Endodermal cell (in vitro differentiated cells): ENCODE measurements at regions not wholly inside any gene's neighbourhood (a gene's known extent, or its start where the extent isn't known, plus 50 kb on each side); places are given as distances from the start of the nearest gene placed in this dataset.

Experiments
- DNase-seq: peaks from one replicate; pipeline ENCODE4 v3.0.0-alpha.2; 2017
- H3K27ac ChIP-seq: 2 replicates; pipeline ENCODE4 v1.5.1; 2013; ENCODE audit warnings: mild to moderate bottlenecking, low read depth, low read length, moderate library complexity
- H3K27me3 ChIP-seq: 2 replicates; pipeline ENCODE4 v1.6.1; 2013; ENCODE audit warnings: mild to moderate bottlenecking, low read length, moderate library complexity; ENCODE audit not compliant: insufficient read depth, control insufficient read depth, poor library complexity, severe bottlenecking
- H3K36me3 ChIP-seq: 2 replicates; pipeline ENCODE4 v1.7.0; 2013; ENCODE audit warnings: mild to moderate bottlenecking, low read length, moderate library complexity; ENCODE audit not compliant: control insufficient read depth, insufficient read depth
- H3K4me1 ChIP-seq: one replicate; pipeline ENCODE4 v1.7.0; 2013; ENCODE audit warnings: low read length; ENCODE audit not compliant: control insufficient read depth, insufficient read depth
- H3K4me3 ChIP-seq: 2 replicates; pipeline ENCODE4 v1.5.1; 2013; ENCODE audit warnings: mild to moderate bottlenecking, low read length, moderate library complexity
- H3K9ac ChIP-seq: 2 replicates; pipeline ENCODE4 v1.6.1; 2013; ENCODE audit warnings: mild to moderate bottlenecking, low read length, moderate library complexity; ENCODE audit not compliant: poor library complexity, severe bottlenecking; ENCODE audit errors: extremely low read depth
- H3K9me3 ChIP-seq: 2 replicates; pipeline ENCODE4 v1.6.1; 2013; ENCODE audit warnings: mild to moderate bottlenecking, low read length, moderate library complexity; ENCODE audit not compliant: control insufficient read depth
- H3K27ac Mint-ChIP-seq: 2 replicates; pipeline ENCODE4 v1.8.0; 2020; ENCODE audit warnings: mixed read lengths
- H3K27me3 Mint-ChIP-seq: 2 replicates; pipeline ENCODE4 v1.8.0; 2021; ENCODE audit warnings: mild to moderate bottlenecking, mixed read lengths; ENCODE audit not compliant: insufficient read depth
- H3K36me3 Mint-ChIP-seq: 2 replicates; pipeline ENCODE4 v1.8.0; 2020; ENCODE audit warnings: low read depth, mixed read lengths
- H3K4me1 Mint-ChIP-seq: 2 replicates; pipeline ENCODE4 v1.8.0; 2020; ENCODE audit warnings: mixed read lengths
- H3K4me3 Mint-ChIP-seq: 2 replicates; pipeline ENCODE4 v1.8.0; 2020; ENCODE audit warnings: mild to moderate bottlenecking, moderate library complexity, mixed read lengths
- H3K9me3 Mint-ChIP-seq: 2 replicates; pipeline ENCODE4 v1.8.0; 2020; ENCODE audit warnings: mild to moderate bottlenecking, mixed read lengths
- CTCF ChIP-seq: fragments of 200-600 bp; sonication (generic); conservative IDR thresholded peaks from 2 replicates; pipeline ENCODE4 v1.5.0; 2021; ENCODE audit warnings: antibody characterized with exemption, mild to moderate bottlenecking
- WGBS, 2 experiments: methylation state at CpG; one replicate each; pipeline versions ENCODE4 v1.1.5 to v1.1.7; 2013; ENCODE audit warnings: missing lambda C conversion rate in 2 of 2, mixed read lengths in 1 of 2; ENCODE audit not compliant: insufficient coverage in 1 of 2, insufficient read length in 1 of 2; 5-methylcytosine and 5-hydroxymethylcytosine counted together

GRCh38 chr6:156268849-156269248 is 508.3 kb upstream of the ARID1B start:
- DNase-seq: no peak
- no peaks in the 10 kb centered on the region for H3K36me3 Mint-ChIP-seq
- Histone ChIP-seq H3K27ac (no peak overlapping the region), H3K4me3 (no peak overlapping the region), H3K36me3 (no peaks in the 10 kb centered on the region), H3K9me3 (no peaks in the 10 kb centered on the region), H3K9ac (no peak overlapping the region), H3K4me1 (no peaks in the 10 kb centered on the region), H3K27me3 (no peaks in the 10 kb centered on the region)
- whole genome bisulfite sequencing, 2 experiments: 88% methylated on average over 3 of the region's 3 CpGs; no CpG with 5 or more reads in 1 of the 2 experiments
- H3K4me3 Mint-ChIP-seq: no peak overlapping the region
- no peaks in the 10 kb centered on the region for H3K4me1 Mint-ChIP-seq
- H3K27me3 Mint-ChIP-seq: no peaks in the 10 kb centered on the region
- H3K9me3 Mint-ChIP-seq: no peaks in the 10 kb centered on the region
- H3K27ac Mint-ChIP-seq: no peak overlapping the region
- TF ChIP-seq CTCF: no peak

DNA sequence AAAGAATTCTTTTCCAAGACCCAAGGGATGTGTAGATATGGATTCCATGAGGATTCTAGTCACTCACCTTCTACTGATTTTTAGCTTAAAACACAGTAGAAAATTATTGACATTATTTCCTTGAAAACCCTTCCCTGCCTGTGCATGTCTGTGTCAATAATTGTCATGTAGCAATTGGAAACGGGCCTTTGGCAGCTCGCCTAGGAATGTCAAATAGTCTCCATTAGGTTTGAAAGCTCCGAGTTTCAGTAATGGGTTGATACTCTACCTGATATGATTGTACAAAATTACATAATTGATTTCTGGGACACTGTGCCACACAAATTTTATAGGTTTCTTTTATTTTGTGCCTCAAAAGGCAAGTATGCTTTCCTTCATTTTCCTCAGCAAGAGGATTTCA is 515.2 kb upstream of the ARID1B start:
- Histone ChIP-seq H3K27me3 (no peaks in the 10 kb centered on the region), H3K4me3 (no peak overlapping the region), H3K4me1 (no peaks in the 10 kb centered on the region), H3K27ac (no peak overlapping the region), H3K36me3 (no peaks in the 10 kb centered on the region), H3K9me3 (no peaks in the 10 kb centered on the region), H3K9ac (no peak overlapping the region)
- no peak for TF ChIP-seq CTCF
- 95 to 100% methylated on average over 1 to 3 of the region's 3 CpGs for WGBS, 2 experiments
- no peak overlapping the region for H3K4me3 Mint-ChIP-seq
- H3K9me3 Mint-ChIP-seq: no peaks in the 10 kb centered on the region
- no peaks in the 10 kb centered on the region for H3K27me3 Mint-ChIP-seq
- DNase-seq: no peak
- H3K4me1 Mint-ChIP-seq: no peaks in the 10 kb centered on the region
- no peak overlapping the region for H3K27ac Mint-ChIP-seq
- H3K36me3 Mint-ChIP-seq: no peaks in the 10 kb centered on the region

- Mint-ChIP-seq H3K4me1 (no peaks in the 10 kb centered on the region), H3K36me3 (no peaks in the 10 kb centered on the region), H3K27ac (no peak overlapping the region), H3K4me3 (no peak overlapping the region), H3K9me3 (no peaks in the 10 kb centered on the region), H3K27me3 (no peaks in the 10 kb centered on the region)
- no peaks in the 10 kb centered on the region for H3K4me1 ChIP-seq
- DNase-seq: no peak
- H3K27ac ChIP-seq: no peak overlapping the region
- WGBS, 2 experiments: 92 to 100% methylated on average over 1 to 3 of the region's 3 CpGs
- H3K9me3 ChIP-seq: no peaks in the 10 kb centered on the region
- no peak overlapping the region for H3K9ac ChIP-seq
- no peak for TF ChIP-seq CTCF
- H3K4me3 ChIP-seq: no peak overlapping the region
- no peaks in the 10 kb centered on the region for H3K27me3 ChIP-seq
- no peaks in the 10 kb centered on the region for H3K36me3 ChIP-seq
Measured at GRCh38 chr6:156260815-156261214, 516.4 kb upstream of the ARID1B start.
